Adipocyte (in vitro differentiated cells): ENCODE measurements at regions not wholly inside any gene's neighbourhood (a gene's known extent, or its start where the extent isn't known, plus 50 kb on each side); places are given as distances from the start of the nearest gene placed in this dataset.
"Not testable (repeated sequence)": the region's sequence is repeated elsewhere in the genome, so short reads cannot be mapped to it uniquely, and the experiment has no call there.

Experiments
- DNase-seq: peaks from one replicate; pipeline ENCODE4 v3.0.0-alpha.2; 2015; ENCODE audit warnings: low read depth
- H3K27me3 ChIP-seq: replicated peaks from 2 replicates; pipeline ENCODE4 v1.7.0; 2013; ENCODE audit warnings: mild to moderate bottlenecking, low read length, moderate library complexity; ENCODE audit not compliant: control insufficient read depth, insufficient read depth
- H3K36me3 ChIP-seq: 2 replicates; pipeline ENCODE4 v1.7.0; 2013; ENCODE audit warnings: low read length, mild to moderate bottlenecking, moderate library complexity; ENCODE audit not compliant: control insufficient read depth, insufficient read depth, severe bottlenecking
- H3K4me1 ChIP-seq: 2 replicates; pipeline ENCODE4 v1.7.0; 2013; ENCODE audit warnings: mild to moderate bottlenecking, low read length, moderate library complexity; ENCODE audit not compliant: control insufficient read depth, insufficient read depth
- H3K4me3 ChIP-seq: 2 replicates; pipeline ENCODE4 v1.7.0; 2013; ENCODE audit warnings: mild to moderate bottlenecking, low read length, moderate library complexity
- H3K9ac ChIP-seq: 2 replicates; pipeline ENCODE4 v1.7.0; 2013; ENCODE audit warnings: mild to moderate bottlenecking, low read length, moderate library complexity
- H3K9me3 ChIP-seq: 2 replicates; pipeline ENCODE4 v1.7.0; 2013; ENCODE audit warnings: mild to moderate bottlenecking, low read length, moderate library complexity; ENCODE audit not compliant: control insufficient read depth

- H3K4me3 ChIP-seq, result no peak overlapping the region
- H3K36me3 ChIP-seq, result no peaks in the 10 kb centered on the region
- no peak for DNase-seq
- no peak overlapping the region for H3K9ac ChIP-seq
- H3K27me3 ChIP-seq, result no peaks in the 10 kb centered on the region
- H3K9me3 ChIP-seq, result no peaks in the 10 kb centered on the region
- no peaks in the 10 kb centered on the region for H3K4me1 ChIP-seq
These were observed 319.0 kb upstream of the NUDT12 start for GRCh38 chr5:103881560-103881959.

DNA sequence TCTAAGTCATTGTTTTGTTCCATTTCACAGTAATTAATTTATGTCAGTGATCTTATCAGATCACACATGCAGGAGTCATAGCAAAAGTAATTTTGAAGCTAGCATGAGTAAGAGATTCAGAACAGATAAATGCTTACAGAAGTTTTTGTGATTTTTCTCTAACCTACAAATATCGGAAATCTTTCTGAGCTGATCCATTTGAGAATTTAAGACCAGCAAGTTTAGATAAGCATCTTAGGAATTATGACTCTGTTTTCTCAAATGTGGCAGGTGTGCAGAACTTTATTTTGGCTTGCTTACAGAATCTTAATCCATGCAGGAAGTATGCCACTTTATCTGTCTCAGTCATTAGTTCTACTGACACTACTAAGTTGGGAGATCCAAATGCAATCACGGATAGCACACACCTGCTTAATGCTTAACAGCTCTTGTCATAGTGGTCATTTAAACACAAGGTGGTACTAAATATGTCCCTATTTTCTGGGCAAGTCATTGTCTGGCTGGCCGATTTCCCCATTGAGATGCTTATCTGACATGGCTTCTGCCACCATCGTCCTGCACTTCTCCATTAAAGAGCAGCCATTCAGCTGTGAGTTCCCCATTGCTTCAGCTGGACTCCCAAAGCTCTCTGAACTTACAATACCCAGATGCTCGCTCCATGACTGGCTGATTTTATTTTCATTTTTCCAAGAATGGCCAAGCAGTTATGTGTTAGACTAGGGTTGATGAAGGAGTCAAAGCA is 305.4 kb upstream of the NUDT12 start:
- no peaks in the 10 kb centered on the region for H3K36me3 ChIP-seq
- DNase-seq, result no peak

GRCh38 chr5:103866169-103866568 is 303.6 kb upstream of the NUDT12 start:
- Histone ChIP-seq H3K9ac (no peak overlapping the region), H3K36me3 (no peaks in the 10 kb centered on the region), H3K4me1 (peaks cover 11% of the 10 kb centered on the region), H3K9me3 (no peaks in the 10 kb centered on the region), H3K4me3 (no peak overlapping the region), H3K27me3 (no peaks in the 10 kb centered on the region)
- DNase-seq, result peak; percentile 76

More for the DNA sequence above, 305.4 kb upstream of the NUDT12 start:
- no peak overlapping the region for H3K9ac ChIP-seq
- no peaks in the 10 kb centered on the region for H3K9me3 ChIP-seq
- H3K4me1 ChIP-seq, result peaks cover 11% of the 10 kb centered on the region
- no peaks in the 10 kb centered on the region for H3K27me3 ChIP-seq
- no peak overlapping the region for H3K4me3 ChIP-seq

- H3K4me3 ChIP-seq, result no peak overlapping the region
- peaks cover 8% of the 10 kb centered on the region for H3K4me1 ChIP-seq
- no peak for DNase-seq
- no peak overlapping the region for H3K9ac ChIP-seq
- no peaks in the 10 kb centered on the region for H3K27me3 ChIP-seq
- no peaks in the 10 kb centered on the region for H3K36me3 ChIP-seq
- no peaks in the 10 kb centered on the region for H3K9me3 ChIP-seq
These were observed 299.8 kb upstream of the NUDT12 start for GRCh38 chr5:103862398-103862797.

DNA sequence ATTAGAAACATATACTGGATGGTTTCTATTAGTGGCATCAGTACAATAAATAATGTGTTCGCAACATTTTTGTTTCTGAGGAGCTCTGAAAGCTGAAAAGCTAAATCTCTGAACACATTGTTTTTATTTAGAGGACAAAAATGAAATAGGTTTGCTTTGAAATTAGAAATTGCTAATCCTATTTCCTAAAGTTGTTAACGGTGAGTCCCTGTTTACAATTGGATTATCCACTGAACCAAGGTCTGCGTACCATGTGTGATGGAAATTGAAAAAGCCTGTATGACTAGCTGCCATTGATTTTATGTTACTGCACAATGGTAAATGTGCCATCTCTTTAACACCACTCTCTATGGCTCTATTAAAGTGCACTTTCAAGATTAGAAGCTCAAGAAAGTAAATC is 297.7 kb upstream of the NUDT12 start:
- DNase-seq, result no peak
- Histone ChIP-seq H3K9me3 (no peaks in the 10 kb centered on the region), H3K9ac (no peak overlapping the region), H3K4me1 (no peaks in the 10 kb centered on the region), H3K27me3 (no peaks in the 10 kb centered on the region), H3K4me3 (no peak overlapping the region), H3K36me3 (no peaks in the 10 kb centered on the region)

GRCh38 chr5:103858367-103858766 is 295.8 kb upstream of the NUDT12 start:
- H3K9ac ChIP-seq, H3K27me3 ChIP-seq, H3K4me1 ChIP-seq, DNase-seq, H3K9me3 ChIP-seq, H3K36me3 ChIP-seq, H3K4me3 ChIP-seq: not testable (repeated sequence)

DNA sequence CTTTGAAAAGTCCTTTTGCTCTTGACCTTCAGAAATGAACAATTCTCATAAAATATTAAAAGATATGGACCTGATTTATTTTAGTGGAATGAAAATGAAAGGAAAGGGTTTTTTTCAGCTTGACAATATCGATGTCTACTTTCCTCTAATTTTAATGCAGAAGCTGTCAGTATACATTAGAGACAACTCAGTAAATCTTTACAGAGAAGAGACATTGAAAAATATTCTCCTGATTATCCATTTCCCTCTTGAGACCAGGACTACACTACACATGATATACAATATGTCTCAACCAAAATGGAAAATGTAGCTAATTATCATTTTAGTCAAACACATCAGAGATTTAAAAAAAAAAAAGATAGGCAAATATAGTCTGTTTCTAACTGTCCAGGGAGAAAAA is 288.5 kb upstream of the NUDT12 start:
- Histone ChIP-seq H3K4me1 (peaks cover 9% of the 10 kb centered on the region), H3K27me3 (no peaks in the 10 kb centered on the region), H3K9me3 (no peaks in the 10 kb centered on the region), H3K36me3 (no peaks in the 10 kb centered on the region), H3K4me3 (no peak overlapping the region), H3K9ac (no peak overlapping the region)
- no peak for DNase-seq

GRCh38 chr5:103849934-103850333 is 287.3 kb upstream of the NUDT12 start:
- Histone ChIP-seq H3K27me3 (no peaks in the 10 kb centered on the region), H3K36me3 (no peaks in the 10 kb centered on the region), H3K4me3 (no peak overlapping the region), H3K9me3 (no peaks in the 10 kb centered on the region), H3K4me1 (peaks cover 9% of the 10 kb centered on the region), H3K9ac (no peak overlapping the region)
- peak; percentile 86 for DNase-seq

DNA sequence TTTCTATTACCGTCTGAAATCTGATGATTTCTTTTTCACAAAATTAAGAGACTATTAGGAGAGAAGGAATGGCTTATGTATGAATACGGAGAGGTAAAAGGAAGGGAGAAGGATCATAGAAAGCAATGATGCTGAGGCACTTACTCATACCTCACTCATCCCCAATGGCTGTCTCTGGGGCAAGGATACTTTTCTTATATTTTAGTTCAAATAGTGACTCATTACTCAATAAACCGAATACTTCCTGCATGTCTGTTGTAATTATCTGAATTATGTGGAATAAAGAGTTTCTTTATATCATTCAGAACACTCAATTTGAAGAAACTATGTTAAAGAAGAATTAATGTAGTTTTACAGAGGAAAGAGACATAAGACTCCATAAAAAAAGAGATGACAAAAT is 284.5 kb upstream of the NUDT12 start:
- no peaks in the 10 kb centered on the region for H3K9me3 ChIP-seq

GRCh38 chr5:103842936-103843335 is 280.3 kb upstream of the NUDT12 start:
- Histone ChIP-seq H3K9me3 (no peaks in the 10 kb centered on the region), H3K4me3 (no peak overlapping the region), H3K27me3 (no peaks in the 10 kb centered on the region), H3K4me1 (no peaks in the 10 kb centered on the region), H3K36me3 (no peaks in the 10 kb centered on the region), H3K9ac (no peak overlapping the region)
- no peak for DNase-seq

More for the DNA sequence above, 284.5 kb upstream of the NUDT12 start:
- Histone ChIP-seq H3K9ac (no peak overlapping the region), H3K4me3 (no peak overlapping the region), H3K36me3 (no peaks in the 10 kb centered on the region), H3K4me1 (peaks cover 9% of the 10 kb centered on the region), H3K27me3 (no peaks in the 10 kb centered on the region)
- DNase-seq, result no peak

DNA sequence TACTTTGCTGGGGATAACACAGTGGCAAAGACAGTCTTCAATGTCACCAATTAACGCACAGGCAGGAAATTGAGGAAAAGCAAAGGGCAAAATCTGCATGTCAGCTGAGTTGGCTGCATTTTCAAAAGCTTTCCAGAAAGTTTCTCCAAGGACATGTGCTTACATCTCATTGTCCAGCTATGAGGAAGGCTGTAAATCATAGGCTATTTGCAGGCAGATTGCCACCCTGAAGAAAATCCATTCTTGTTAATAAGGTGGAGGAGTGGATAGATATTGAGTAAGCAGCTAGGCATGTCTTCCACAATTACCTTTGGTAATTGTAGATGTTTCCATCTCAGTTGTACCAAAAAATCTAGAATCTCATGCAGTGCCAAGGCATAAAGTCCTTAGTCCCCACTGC is 278.0 kb upstream of the NUDT12 start:
- no peaks in the 10 kb centered on the region for H3K36me3 ChIP-seq
- no peaks in the 10 kb centered on the region for H3K4me1 ChIP-seq
- H3K4me3 ChIP-seq, result no peak overlapping the region
- H3K27me3 ChIP-seq, result no peaks in the 10 kb centered on the region
- no peak overlapping the region for H3K9ac ChIP-seq
- no peaks in the 10 kb centered on the region for H3K9me3 ChIP-seq
- DNase-seq, result no peak

GRCh38 chr5:103834216-103834615 is 271.6 kb upstream of the NUDT12 start:
- DNase-seq, result no peak
- H3K4me1 ChIP-seq, result no peaks in the 10 kb centered on the region

More at GRCh38 chr5:103834216-103834615, 271.6 kb upstream of the NUDT12 start:
- no peak overlapping the region for H3K9ac ChIP-seq
- H3K4me3 ChIP-seq, result no peak overlapping the region
- no peaks in the 10 kb centered on the region for H3K27me3 ChIP-seq
- H3K36me3 ChIP-seq, result no peaks in the 10 kb centered on the region
- H3K9me3 ChIP-seq, result no peaks in the 10 kb centered on the region
